BLaER1 (cell line): ENCODE measurements at regions not wholly inside any gene's neighbourhood (a gene's known extent, or its start where the extent isn't known, plus 50 kb on each side); places are given as distances from the start of the nearest gene placed in this dataset.
"Not testable (repeated sequence)": the region's sequence is repeated elsewhere in the genome, so short reads cannot be mapped to it uniquely, and the experiment has no call there.

Experiments
- H3K27ac ChIP-seq: shearing (Covaris generic); formaldehyde crosslinking; 2 replicates; pipeline ENCODE4 v1.8.1; 2022
- H3K27me3 ChIP-seq: shearing (Covaris generic); formaldehyde crosslinking; 2 replicates; pipeline ENCODE4 v1.8.1; 2022
- H3K36me3 ChIP-seq: shearing (Covaris generic); formaldehyde crosslinking; 2 replicates; pipeline ENCODE4 v1.8.1; 2022
- H3K4me1 ChIP-seq: shearing (Covaris generic); formaldehyde crosslinking; 2 replicates; pipeline ENCODE4 v1.8.1; 2022
- H3K4me2 ChIP-seq: shearing (Covaris generic); formaldehyde crosslinking; 2 replicates; pipeline ENCODE4 v1.8.1; 2022
- H3K4me3 ChIP-seq: shearing (Covaris generic); formaldehyde crosslinking; 2 replicates; pipeline ENCODE4 v1.8.1; 2022
- H3K9ac ChIP-seq: shearing (Covaris generic); formaldehyde crosslinking; 2 replicates; pipeline ENCODE4 v1.8.1; 2022
- H3K9me3 ChIP-seq: shearing (Covaris generic); formaldehyde crosslinking; 2 replicates; pipeline ENCODE4 v1.8.1; 2022
- H4K20me1 ChIP-seq: shearing (Covaris generic); formaldehyde crosslinking; 2 replicates; pipeline ENCODE4 v1.8.1; 2022
- Cebpa-rat ChIP-seq: shearing (Covaris generic); IDR thresholded peaks from 2 replicates; pipeline ENCODE4 v1.8.1; 2022

DNA sequence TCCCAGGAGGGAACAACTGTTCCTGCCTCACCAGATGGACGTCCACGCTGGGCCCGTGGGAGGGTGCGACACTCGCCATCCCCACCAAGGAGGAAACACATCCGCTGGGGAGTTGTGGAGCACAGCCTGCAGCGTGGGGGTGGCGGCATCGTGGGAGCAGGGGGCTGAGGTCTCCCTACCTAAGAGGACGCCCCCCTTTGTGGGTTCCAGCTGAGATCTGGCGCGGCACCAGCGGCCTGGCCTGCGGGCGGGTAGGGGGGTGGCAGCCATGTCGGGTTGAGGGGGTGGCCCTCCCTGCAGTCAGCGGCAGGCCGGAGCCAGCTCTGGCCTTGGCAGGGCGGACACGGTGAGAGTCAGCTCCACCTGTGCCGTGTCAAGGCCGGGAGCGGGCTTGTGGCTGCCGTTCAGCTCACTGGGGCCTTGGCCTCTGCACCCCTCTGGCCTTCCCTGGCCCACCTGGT lies 116.7 kb upstream of the CIBAR2 start:
- Histone ChIP-seq H3K36me3 (no peaks in the 10 kb centered on the region), H3K9me3 (no peaks in the 10 kb centered on the region), H4K20me1 (peaks cover 22% of the 10 kb centered on the region), H3K27me3 (no peaks in the 10 kb centered on the region), H3K4me3 (no peak overlapping the region), H3K4me2 (peak overlapping the region; percentile 97), H3K27ac (peak overlapping the region; percentile 62), H3K4me1 (peaks cover 100% of the 10 kb centered on the region), H3K9ac (peak overlapping the region; percentile 60; the same call in 1 of the 2 replicates)
- TF ChIP-seq Cebpa-rat, result no peak

GRCh38 chr16:85229869-85230462 lies 117.7 kb upstream of the CIBAR2 start:
- H3K9me3 ChIP-seq, result no peaks in the 10 kb centered on the region
- peaks cover 25% of the 10 kb centered on the region for H4K20me1 ChIP-seq
- no peak overlapping the region for H3K27ac ChIP-seq
- peaks cover 100% of the 10 kb centered on the region for H3K4me1 ChIP-seq
- no peaks in the 10 kb centered on the region for H3K27me3 ChIP-seq
- H3K36me3 ChIP-seq, result no peaks in the 10 kb centered on the region
- H3K4me2 ChIP-seq, result peak overlapping the region; percentile 97
- H3K9ac ChIP-seq, result no peak overlapping the region
- H3K4me3 ChIP-seq, result no peak overlapping the region
- TF ChIP-seq Cebpa-rat, result no peak

GRCh38 chr16:85230764-85231383 lies 118.6 kb upstream of the CIBAR2 start:
- H3K27me3 ChIP-seq, H3K36me3 ChIP-seq, H3K9ac ChIP-seq, H3K27ac ChIP-seq, H3K4me3 ChIP-seq, H3K9me3 ChIP-seq: not testable (repeated sequence)
- Histone ChIP-seq H4K20me1 (peaks cover 25% of the 10 kb centered on the region), H3K4me2 (peak overlapping the region; percentile 97), H3K4me1 (peaks cover 100% of the 10 kb centered on the region)

- no peak for TF ChIP-seq Cebpa-rat
- H3K36me3 ChIP-seq, result no peaks in the 10 kb centered on the region
- no peaks in the 10 kb centered on the region for H3K9me3 ChIP-seq
- peak overlapping the region; percentile 97 for H3K4me2 ChIP-seq
- peak overlapping the region; percentile 44; the same call in 1 of the 2 replicates for H3K9ac ChIP-seq
- H3K4me1 ChIP-seq, result peaks cover 100% of the 10 kb centered on the region
- H3K27ac ChIP-seq, result peak overlapping the region; percentile 67
- H3K27me3 ChIP-seq, result no peaks in the 10 kb centered on the region
- peaks cover 25% of the 10 kb centered on the region for H4K20me1 ChIP-seq
- H3K4me3 ChIP-seq, result peak overlapping the region; percentile 29; the same call in 1 of the 2 replicates
Observed at GRCh38 chr16:85231959-85232358, 119.7 kb upstream of the CIBAR2 start.

DNA sequence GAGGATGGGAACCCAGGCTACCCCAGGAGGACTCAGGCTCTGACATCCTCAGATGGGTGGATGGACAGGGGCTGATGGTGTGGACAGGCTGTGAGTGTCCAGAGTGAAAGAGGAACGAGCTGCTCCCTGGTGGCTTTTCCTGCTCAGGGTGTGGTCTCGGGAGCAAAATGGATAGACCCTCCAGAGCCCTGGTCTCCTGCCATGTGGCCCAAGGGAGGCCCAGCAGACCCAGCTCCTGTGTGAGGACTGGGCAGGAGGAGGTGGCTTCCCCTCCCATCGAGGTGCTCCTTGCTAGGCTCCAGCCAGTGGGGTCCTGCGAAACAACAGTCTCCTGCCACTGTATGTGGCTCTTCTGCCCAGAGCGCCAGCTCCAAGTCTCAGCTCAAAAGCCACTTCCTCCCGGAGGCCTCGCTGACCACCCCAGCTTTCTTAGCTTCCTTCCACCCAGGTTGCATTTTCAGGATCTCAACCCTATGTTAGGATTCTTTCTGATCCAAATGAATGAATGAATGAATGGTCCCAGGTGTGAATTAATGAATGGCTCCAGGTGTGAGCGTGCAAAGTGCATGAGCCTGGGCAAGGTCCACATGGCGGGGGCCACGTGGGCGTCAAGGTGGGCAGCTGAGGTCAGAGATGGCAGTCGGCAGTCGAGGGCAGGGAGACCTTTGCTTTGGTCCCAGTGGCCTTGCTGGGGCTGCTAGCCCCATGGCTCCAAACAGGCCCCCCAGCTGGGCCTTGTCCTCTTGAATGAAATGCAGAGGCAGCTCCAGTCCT lies 120.3 kb upstream of the CIBAR2 start:
- Histone ChIP-seq H3K4me2 (peak overlapping the region; percentile 97), H3K9me3 (no peaks in the 10 kb centered on the region), H3K27ac (peak overlapping the region; percentile 67), H3K9ac (peak overlapping the region; percentile 44; the same call in 1 of the 2 replicates), H3K4me1 (peaks cover 100% of the 10 kb centered on the region), H3K4me3 (peak overlapping the region; percentile 29; the same call in 1 of the 2 replicates), H3K36me3 (no peaks in the 10 kb centered on the region), H4K20me1 (peaks cover 25% of the 10 kb centered on the region), H3K27me3 (no peaks in the 10 kb centered on the region)
- TF ChIP-seq Cebpa-rat, result no peak

GRCh38 chr16:85233516-85233915 lies 121.2 kb upstream of the CIBAR2 start:
- H3K4me3 ChIP-seq, result no peak overlapping the region
- no peak overlapping the region for H3K9ac ChIP-seq
- H4K20me1 ChIP-seq, result peaks cover 25% of the 10 kb centered on the region
- H3K9me3 ChIP-seq, result no peaks in the 10 kb centered on the region
- no peak overlapping the region for H3K27ac ChIP-seq
- H3K4me1 ChIP-seq, result peaks cover 100% of the 10 kb centered on the region
- H3K4me2 ChIP-seq, result peak overlapping the region; percentile 97
- TF ChIP-seq Cebpa-rat, result no peak
- no peaks in the 10 kb centered on the region for H3K36me3 ChIP-seq
- no peaks in the 10 kb centered on the region for H3K27me3 ChIP-seq

- H3K4me3 ChIP-seq, result no peak overlapping the region
- no peak overlapping the region for H3K27ac ChIP-seq
- peak overlapping the region; percentile 97 for H3K4me2 ChIP-seq
Observed at GRCh38 chr16:85234310-85235204, 122.3 kb upstream of the CIBAR2 start.

DNA sequence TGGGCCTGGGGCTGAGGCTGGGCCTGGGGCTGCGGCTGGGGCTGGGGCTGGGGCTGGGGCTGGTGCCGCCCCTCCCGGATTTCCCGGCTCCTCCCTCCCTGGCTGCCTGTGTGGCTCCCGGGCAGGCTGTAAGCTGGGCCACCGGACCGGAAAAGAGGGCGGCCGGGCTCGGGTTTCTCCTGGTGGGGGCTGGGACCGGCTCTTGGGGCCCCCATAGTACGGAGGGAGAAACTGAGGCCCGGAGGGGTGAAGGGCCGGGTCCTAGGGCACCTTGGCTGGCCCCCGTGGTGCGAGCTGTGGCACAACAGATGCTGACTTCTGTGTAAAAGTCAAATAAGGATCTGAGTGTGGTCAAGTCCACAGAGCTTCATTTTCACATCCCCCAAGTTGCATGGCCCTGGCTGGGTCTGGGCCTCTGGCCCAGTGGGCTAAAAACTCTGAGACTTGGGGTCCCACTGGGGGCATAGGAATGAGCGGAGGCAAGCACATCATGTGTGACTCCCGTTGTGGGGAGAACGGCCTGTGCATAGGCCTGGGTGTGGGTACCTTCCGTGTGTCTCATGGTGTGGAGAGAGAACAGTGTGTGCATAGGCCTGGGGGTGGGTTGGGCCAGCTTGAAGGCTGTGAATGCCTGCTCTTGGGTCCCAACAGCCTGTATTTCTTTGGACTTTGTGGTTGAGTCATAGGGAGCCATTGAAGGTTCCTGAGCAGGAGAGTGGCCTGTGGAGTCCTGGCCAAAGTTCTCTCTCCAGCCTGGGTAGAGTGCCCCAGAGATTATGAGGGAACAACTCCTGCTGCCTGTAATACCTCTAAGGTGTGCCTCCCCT lies 123.9 kb upstream of the CIBAR2 start:
- no peaks in the 10 kb centered on the region for H3K9me3 ChIP-seq
- H3K27ac ChIP-seq, result peak overlapping the region; percentile 46
- peak overlapping the region; percentile 64 for H3K4me3 ChIP-seq
- peaks cover 25% of the 10 kb centered on the region for H4K20me1 ChIP-seq
- TF ChIP-seq Cebpa-rat, result no peak
- H3K36me3 ChIP-seq, result no peaks in the 10 kb centered on the region
- no peaks in the 10 kb centered on the region for H3K27me3 ChIP-seq
- H3K4me2 ChIP-seq, result peak overlapping the region; percentile 97
- H3K4me1 ChIP-seq, result peaks cover 100% of the 10 kb centered on the region
- peak overlapping the region; percentile 53 for H3K9ac ChIP-seq

More at GRCh38 chr16:85234310-85235204, 122.3 kb upstream of the CIBAR2 start:
- Histone ChIP-seq H3K4me1 (peaks cover 100% of the 10 kb centered on the region), H3K36me3 (no peaks in the 10 kb centered on the region), H3K9me3 (no peaks in the 10 kb centered on the region), H3K27me3 (no peaks in the 10 kb centered on the region), H3K9ac (no peak overlapping the region), H4K20me1 (peaks cover 25% of the 10 kb centered on the region)
- TF ChIP-seq Cebpa-rat, result no peak

GRCh38 chr16:85236818-85237150 lies 124.5 kb upstream of the CIBAR2 start:
- TF ChIP-seq Cebpa-rat, result no peak
- Histone ChIP-seq H3K9ac (no peak overlapping the region), H3K36me3 (no peaks in the 10 kb centered on the region), H3K27me3 (no peaks in the 10 kb centered on the region), H3K27ac (no peak overlapping the region), H3K4me2 (peak overlapping the region; percentile 97), H3K4me3 (no peak overlapping the region), H3K4me1 (peaks cover 100% of the 10 kb centered on the region), H4K20me1 (peaks cover 25% of the 10 kb centered on the region), H3K9me3 (no peaks in the 10 kb centered on the region)
